H9 (cell line): ENCODE measurements at regions not wholly inside any gene's neighbourhood (a gene's known extent, or its start where the extent isn't known, plus 50 kb on each side); places are given as distances from the start of the nearest gene placed in this dataset.

Source experiments
- DNase-seq: peaks from one replicate; pipeline ENCODE4 v3.0.0-alpha.2; 2017
- H2AFZ ChIP-seq: one replicate; pipeline ENCODE4 v1.6.1; 2013; ENCODE audit warnings: mild to moderate bottlenecking, low read length, control low read depth, moderate library complexity
- H2AK5ac ChIP-seq: 2 replicates; pipeline ENCODE4 v1.6.1; 2013; ENCODE audit warnings: low read length, control low read depth, mixed read lengths; ENCODE audit not compliant: insufficient read length
- H2BK120ac ChIP-seq: one replicate; pipeline ENCODE4 v1.6.1; 2013; ENCODE audit warnings: low read depth, mild to moderate bottlenecking, low read length, control low read depth, inconsistent platforms; ENCODE audit not compliant: poor library complexity, severe bottlenecking
- H2BK12ac ChIP-seq: 2 replicates; pipeline ENCODE4 v1.6.1; 2013; ENCODE audit warnings: low read length, control low read depth, mixed read lengths, low read depth; ENCODE audit not compliant: insufficient read length
- H2BK15ac ChIP-seq: 2 replicates; pipeline ENCODE4 v1.6.1; 2013; ENCODE audit warnings: low read depth, low read length, control low read depth
- H2BK20ac ChIP-seq: one replicate; pipeline ENCODE4 v1.6.1; 2013; ENCODE audit warnings: low read depth, mild to moderate bottlenecking, low read length, control low read depth, inconsistent platforms; ENCODE audit not compliant: poor library complexity, severe bottlenecking
- H2BK5ac ChIP-seq: 2 replicates; pipeline ENCODE4 v1.6.1; 2013; ENCODE audit warnings: low read length, control low read depth, mixed read lengths; ENCODE audit not compliant: insufficient read length
- H3K14ac ChIP-seq: 2 replicates; pipeline ENCODE4 v1.6.1; 2013; ENCODE audit warnings: low read length, control low read depth; ENCODE audit not compliant: insufficient read depth
- H3K18ac ChIP-seq: 2 replicates; pipeline ENCODE4 v1.6.1; 2013; ENCODE audit warnings: low read depth, mild to moderate bottlenecking, mixed read lengths, low read length, control low read depth; ENCODE audit not compliant: insufficient read length
- H3K23ac ChIP-seq: 2 replicates; pipeline ENCODE4 v1.6.1; 2013; ENCODE audit warnings: low read length, control low read depth, mixed read lengths, low read depth; ENCODE audit not compliant: insufficient read length
- H3K23me2 ChIP-seq: 2 replicates; pipeline ENCODE4 v1.6.1; 2013; ENCODE audit warnings: low read depth, mild to moderate bottlenecking, mixed read lengths, low read length, control low read depth; ENCODE audit not compliant: insufficient read length, poor library complexity, severe bottlenecking
- H3K27ac ChIP-seq: 2 replicates; pipeline ENCODE4 v1.5.1; 2013; ENCODE audit warnings: low read length, control low read depth, mixed read lengths, low read depth; ENCODE audit not compliant: insufficient read length
- H3K27me3 ChIP-seq: 2 replicates; pipeline ENCODE4 v1.6.1; 2013; ENCODE audit warnings: low read length, control low read depth, inconsistent platforms; ENCODE audit not compliant: insufficient read depth
- H3K4ac ChIP-seq: 2 replicates; pipeline ENCODE4 v1.6.1; 2013; ENCODE audit warnings: low read depth, mild to moderate bottlenecking, control low read depth, inconsistent platforms, low read length, moderate library complexity
- H3K4me1 ChIP-seq: 2 replicates; pipeline ENCODE4 v1.6.1; 2013; ENCODE audit warnings: low read length, control low read depth, inconsistent platforms; ENCODE audit not compliant: insufficient read depth
- H3K4me2 ChIP-seq: 2 replicates; pipeline ENCODE4 v1.6.1; 2013; ENCODE audit warnings: low read length, control low read depth, mixed read lengths; ENCODE audit not compliant: insufficient read length, insufficient read depth
- H3K56ac ChIP-seq: 2 replicates; pipeline ENCODE4 v1.6.1; 2013; ENCODE audit warnings: low read depth, mild to moderate bottlenecking, mixed read lengths, low read length, control low read depth; ENCODE audit not compliant: insufficient read length
- H3K79me1 ChIP-seq: 2 replicates; pipeline ENCODE4 v1.6.1; 2013; ENCODE audit warnings: low read depth, mild to moderate bottlenecking, moderate library complexity, low read length, control low read depth, inconsistent platforms; ENCODE audit not compliant: insufficient read depth, poor library complexity, severe bottlenecking
- H3K79me2 ChIP-seq: 2 replicates; pipeline ENCODE4 v1.6.1; 2013; ENCODE audit warnings: low read length, control low read depth, inconsistent platforms; ENCODE audit not compliant: insufficient read depth
- H3K9ac ChIP-seq: 2 replicates; pipeline ENCODE4 v1.6.1; 2013; ENCODE audit warnings: low read length, control low read depth, mixed read lengths; ENCODE audit not compliant: insufficient read length; ENCODE audit errors: extremely low read depth
- H3K9me3 ChIP-seq: one replicate; pipeline ENCODE4 v1.6.1; 2013; ENCODE audit warnings: low read depth, low read length, inconsistent platforms; ENCODE audit not compliant: control insufficient read depth
- H3T11ph ChIP-seq: one replicate; pipeline ENCODE4 v1.6.1; 2013; ENCODE audit warnings: mild to moderate bottlenecking, low read length, control low read depth, inconsistent platforms
- H4K20me1 ChIP-seq: one replicate; pipeline ENCODE4 v1.6.1; 2013; ENCODE audit not compliant: control insufficient read depth, insufficient read length, insufficient read depth
- H4K5ac ChIP-seq: 2 replicates; pipeline ENCODE4 v1.6.1; 2013; ENCODE audit warnings: low read depth, mild to moderate bottlenecking, mixed read lengths, low read length, control low read depth; ENCODE audit not compliant: insufficient read length
- H4K8ac ChIP-seq: replicated peaks from 2 replicates; pipeline ENCODE4 v1.6.1; 2013; ENCODE audit warnings: low read length, control low read depth, mixed read lengths, low read depth; ENCODE audit not compliant: insufficient read length
- H4K91ac ChIP-seq: 2 replicates; pipeline ENCODE4 v1.6.1; 2013; ENCODE audit warnings: low read depth, mild to moderate bottlenecking, moderate library complexity, mixed read lengths, low read length, control low read depth; ENCODE audit not compliant: insufficient read length
- H3K27ac Mint-ChIP-seq, 3 experiments: 2 replicates in 2 of 3; 3 replicates in 1 of 3; pipeline ENCODE4 v1.8.0; 2020 to 2021; ENCODE audit warnings: mixed read lengths in 3 of 3, mild to moderate bottlenecking in 1 of 3, moderate library complexity in 1 of 3
- H3K27me3 Mint-ChIP-seq: 2 replicates; pipeline ENCODE4 v1.8.0; 2021; ENCODE audit warnings: low read depth, mild to moderate bottlenecking, moderate library complexity, mixed read lengths
- H3K36me3 Mint-ChIP-seq, 3 experiments: 2 replicates in 2 of 3; 3 replicates in 1 of 3; pipeline ENCODE4 v1.8.0; 2020 to 2021; ENCODE audit warnings: low read depth in 3 of 3, mixed read lengths in 3 of 3; ENCODE audit not compliant: insufficient read depth in 1 of 3
- H3K4me1 Mint-ChIP-seq, 2 experiments: 2 replicates each; pipeline ENCODE4 v1.8.0; 2020; ENCODE audit warnings: mixed read lengths in 2 of 2
- H3K4me3 Mint-ChIP-seq, 2 experiments: 2 replicates in 1 of 2; 3 replicates in 1 of 2; pipeline ENCODE4 v1.8.0; 2020 to 2021; ENCODE audit warnings: mild to moderate bottlenecking in 2 of 2, mixed read lengths in 2 of 2, moderate library complexity in 1 of 2
- H3K9me3 Mint-ChIP-seq, 2 experiments: 2 replicates in 1 of 2; 3 replicates in 1 of 2; pipeline ENCODE4 v1.8.0; 2020; ENCODE audit warnings: mild to moderate bottlenecking in 2 of 2, mixed read lengths in 2 of 2, moderate library complexity in 1 of 2
- TF ChIP-seq, protein P1 (sequence below): fragments of 200-600 bp; sonication (generic); conservative IDR thresholded peaks from 3 replicates; pipeline ENCODE4 v1.8.0; 2021; ENCODE audit warnings: antibody characterized with exemption, mild to moderate bottlenecking

DNA sequence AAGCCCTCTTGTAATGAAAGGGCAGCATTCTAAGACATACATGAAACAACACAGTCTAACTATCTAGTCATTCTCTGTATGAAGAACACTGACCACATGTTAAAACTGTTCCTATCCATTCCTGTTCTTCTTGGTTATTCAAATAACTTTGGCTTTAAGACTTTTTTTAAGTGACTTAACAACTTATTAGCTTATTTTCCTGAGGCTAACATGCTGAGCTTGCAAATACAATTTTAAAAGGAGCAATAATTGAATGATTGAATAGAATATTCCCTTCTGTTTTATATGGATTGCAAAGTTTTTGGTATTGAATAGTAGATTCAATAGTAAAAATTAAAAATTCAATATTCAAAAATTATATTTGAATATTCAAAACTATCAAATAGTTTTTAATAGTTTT, 92.3 kb downstream of the HTR5A start:
- H3K23ac ChIP-seq = no peak overlapping the region
- no peak overlapping the region for H4K8ac ChIP-seq
- no peaks in the 10 kb centered on the region for H3K79me1 ChIP-seq
- no peaks in the 10 kb centered on the region for H3K27me3 ChIP-seq
- H4K5ac ChIP-seq = no peak overlapping the region
- no peaks in the 10 kb centered on the region for H3K23me2 ChIP-seq
- no peak overlapping the region for H3K27ac ChIP-seq
- TF ChIP-seq, protein P1, sequence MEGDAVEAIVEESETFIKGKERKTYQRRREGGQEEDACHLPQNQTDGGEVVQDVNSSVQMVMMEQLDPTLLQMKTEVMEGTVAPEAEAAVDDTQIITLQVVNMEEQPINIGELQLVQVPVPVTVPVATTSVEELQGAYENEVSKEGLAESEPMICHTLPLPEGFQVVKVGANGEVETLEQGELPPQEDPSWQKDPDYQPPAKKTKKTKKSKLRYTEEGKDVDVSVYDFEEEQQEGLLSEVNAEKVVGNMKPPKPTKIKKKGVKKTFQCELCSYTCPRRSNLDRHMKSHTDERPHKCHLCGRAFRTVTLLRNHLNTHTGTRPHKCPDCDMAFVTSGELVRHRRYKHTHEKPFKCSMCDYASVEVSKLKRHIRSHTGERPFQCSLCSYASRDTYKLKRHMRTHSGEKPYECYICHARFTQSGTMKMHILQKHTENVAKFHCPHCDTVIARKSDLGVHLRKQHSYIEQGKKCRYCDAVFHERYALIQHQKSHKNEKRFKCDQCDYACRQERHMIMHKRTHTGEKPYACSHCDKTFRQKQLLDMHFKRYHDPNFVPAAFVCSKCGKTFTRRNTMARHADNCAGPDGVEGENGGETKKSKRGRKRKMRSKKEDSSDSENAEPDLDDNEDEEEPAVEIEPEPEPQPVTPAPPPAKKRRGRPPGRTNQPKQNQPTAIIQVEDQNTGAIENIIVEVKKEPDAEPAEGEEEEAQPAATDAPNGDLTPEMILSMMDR = no peak
- no peak overlapping the region for H3K4me2 ChIP-seq
- H3K18ac ChIP-seq = no peak overlapping the region
- Mint-ChIP-seq H3K27ac (no peak overlapping the region), H3K4me1 (no peaks in the 10 kb centered on the region), H3K9me3 (peaks cover 6 to 9% of the 10 kb centered on the region in 2 experiments; a peak in 4 of 5 replicates), H3K27me3 (peaks cover 2% of the 10 kb centered on the region; the same call in 1 of the 2 replicates), H3K36me3 (no peaks in the 10 kb centered on the region; a peak in 1 of 7 replicates), H3K4me3 (no peak overlapping the region)
- H3K79me2 ChIP-seq = no peaks in the 10 kb centered on the region
- H2BK20ac ChIP-seq = no peak overlapping the region
- no peak overlapping the region for H3K14ac ChIP-seq
- H2BK5ac ChIP-seq = no peak overlapping the region
- H3K9ac ChIP-seq = no peak overlapping the region
- no peak overlapping the region for H3K56ac ChIP-seq
- no peaks in the 10 kb centered on the region for H4K20me1 ChIP-seq
- H3K4ac ChIP-seq = no peak overlapping the region
- no peak overlapping the region for H2BK120ac ChIP-seq
- DNase-seq = no peak
- no peaks in the 10 kb centered on the region for H3K4me1 ChIP-seq
- no peak overlapping the region for H2AK5ac ChIP-seq
- H2BK12ac ChIP-seq = no peak overlapping the region
- no peak overlapping the region for H2BK15ac ChIP-seq
- no peak overlapping the region for H4K91ac ChIP-seq
- H2AFZ ChIP-seq = no peak overlapping the region
- H3T11ph ChIP-seq = no peak overlapping the region
- no peaks in the 10 kb centered on the region for H3K9me3 ChIP-seq
